DOHH2 (cell line): ENCODE measurements at regions not wholly inside any gene's neighbourhood (a gene's known extent, or its start where the extent isn't known, plus 50 kb on each side); places are given as distances from the start of the nearest gene placed in this dataset.

ENCODE experiments used
- EZH2phosphoT487 ChIP-seq: fragments of 200-600 bp; sonication (generic); IDR thresholded peaks from 2 replicates; pipeline ENCODE4 v1.6.1; 2017; ENCODE audit warnings: borderline replicate concordance, mild to moderate bottlenecking, antibody characterized with exemption, low read length, moderate library complexity, mixed read lengths
- TF ChIP-seq, protein P1 (sequence below): fragments of 200-600 bp; sonication (generic); IDR thresholded peaks from one replicate; pipeline ENCODE4 v1.5.1; 2014; ENCODE audit warnings: antibody characterized with exemption, mild to moderate bottlenecking, low read depth, low read length; ENCODE audit not compliant: poor library complexity, severe bottlenecking

DNA sequence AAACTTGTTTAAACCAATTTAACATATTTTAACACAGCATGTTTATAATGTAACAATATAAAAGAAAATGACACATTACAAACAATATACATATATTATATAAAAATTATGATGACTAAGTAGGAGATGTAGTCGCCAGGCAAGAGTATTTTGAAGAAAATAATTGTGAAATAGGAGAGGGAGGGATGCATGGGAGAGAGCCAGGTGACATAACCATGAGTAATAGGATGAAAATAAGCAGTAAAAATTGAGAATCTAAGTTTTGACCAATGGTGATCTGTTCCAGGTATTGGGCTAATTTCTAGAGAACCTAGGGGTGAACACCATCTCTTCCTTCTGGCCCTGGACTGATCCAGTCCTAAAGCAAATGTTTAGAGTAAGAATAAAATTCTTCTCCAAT, 315.2 kb upstream of the G2E3 start:
- TF ChIP-seq, protein P1, sequence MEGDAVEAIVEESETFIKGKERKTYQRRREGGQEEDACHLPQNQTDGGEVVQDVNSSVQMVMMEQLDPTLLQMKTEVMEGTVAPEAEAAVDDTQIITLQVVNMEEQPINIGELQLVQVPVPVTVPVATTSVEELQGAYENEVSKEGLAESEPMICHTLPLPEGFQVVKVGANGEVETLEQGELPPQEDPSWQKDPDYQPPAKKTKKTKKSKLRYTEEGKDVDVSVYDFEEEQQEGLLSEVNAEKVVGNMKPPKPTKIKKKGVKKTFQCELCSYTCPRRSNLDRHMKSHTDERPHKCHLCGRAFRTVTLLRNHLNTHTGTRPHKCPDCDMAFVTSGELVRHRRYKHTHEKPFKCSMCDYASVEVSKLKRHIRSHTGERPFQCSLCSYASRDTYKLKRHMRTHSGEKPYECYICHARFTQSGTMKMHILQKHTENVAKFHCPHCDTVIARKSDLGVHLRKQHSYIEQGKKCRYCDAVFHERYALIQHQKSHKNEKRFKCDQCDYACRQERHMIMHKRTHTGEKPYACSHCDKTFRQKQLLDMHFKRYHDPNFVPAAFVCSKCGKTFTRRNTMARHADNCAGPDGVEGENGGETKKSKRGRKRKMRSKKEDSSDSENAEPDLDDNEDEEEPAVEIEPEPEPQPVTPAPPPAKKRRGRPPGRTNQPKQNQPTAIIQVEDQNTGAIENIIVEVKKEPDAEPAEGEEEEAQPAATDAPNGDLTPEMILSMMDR: no peak
- no peak for TF ChIP-seq EZH2phosphoT487
